ENCODE measurements at regions not wholly inside any gene's neighbourhood (a gene's known extent, or its start where the extent isn't known, plus 50 kb on each side); places are given as distances from the start of the nearest gene placed in this dataset.
"Not testable (repeated sequence)": the region's sequence is repeated elsewhere in the genome, so short reads cannot be mapped to it uniquely, and the experiment has no call there.

- in situ Hi-C loops (cut with MboI; ENCODE audit: low pct_ligation_motif_present in 1 of 4, low pct_unique_long_range_greater_than_20kb in 1 of 4, low sequenced_read_pairs in 3 of 4); H3K27ac ChIP-seq; DNase-seq; intact Hi-C loops (cut with DNase I; ENCODE audit: low total_unique reads); H3K36me3 ChIP-seq; H3K4me1 ChIP-seq; H3K27me3 ChIP-seq; H3K4me3 ChIP-seq: not testable (repeated sequence)
- H3K9me3 ChIP-seq = peaks cover 26 to 28% of the 10 kb centered on the region in 2 donors
- 53 to 57% methylated on average over 3 of the region's 3 CpGs for WGBS, 2 donors (ENCODE audit: low coverage in 1 of 2)
Measured at GRCh38 chr11:94235772-94236171, 68.6 kb upstream of the IZUMO1R start.

- in situ Hi-C loops (cut with MboI; ENCODE audit: low pct_ligation_motif_present in 1 of 4, low pct_unique_long_range_greater_than_20kb in 1 of 4, low sequenced_read_pairs in 3 of 4) = not testable (repeated sequence)
Measured at GRCh38 chr11:94236416-94236815, 68.0 kb upstream of the IZUMO1R start.

GRCh38 chr11:94237447-94238153 lies 66.8 kb upstream of the IZUMO1R start:
- intact Hi-C loops (cut with DNase I; ENCODE audit: low total_unique reads) = not testable (repeated sequence)

More at GRCh38 chr11:94236416-94236815, 68.0 kb upstream of the IZUMO1R start:
- H3K27me3 ChIP-seq; H3K4me1 ChIP-seq; H3K36me3 ChIP-seq; DNase-seq; H3K4me3 ChIP-seq; intact Hi-C loops (cut with DNase I; ENCODE audit: low total_unique reads); H3K27ac ChIP-seq: not testable (repeated sequence)
- 80 to 82% methylated on average over 4 of the region's 4 CpGs for WGBS, 2 donors (ENCODE audit: low coverage in 1 of 2)
- peaks cover 26 to 28% of the 10 kb centered on the region in 2 donors for H3K9me3 ChIP-seq

GRCh38 chr11:94238154-94238735 lies 66.1 kb upstream of the IZUMO1R start:
- WGBS, 2 donors (ENCODE audit: low coverage in 1 of 2) = 93 to 94% methylated on average over 24 of the region's 24 CpGs
- intact Hi-C loops (cut with DNase I; ENCODE audit: low total_unique reads); in situ Hi-C loops (cut with MboI; ENCODE audit: low pct_ligation_motif_present in 1 of 4, low pct_unique_long_range_greater_than_20kb in 1 of 4, low sequenced_read_pairs in 3 of 4): not testable (repeated sequence)

More at GRCh38 chr11:94237447-94238153, 66.8 kb upstream of the IZUMO1R start:
- H3K9me3 ChIP-seq = peaks cover 26 to 28% of the 10 kb centered on the region in 2 donors
- H3K4me3 ChIP-seq; in situ Hi-C loops (cut with MboI; ENCODE audit: low pct_ligation_motif_present in 1 of 4, low pct_unique_long_range_greater_than_20kb in 1 of 4, low sequenced_read_pairs in 3 of 4); H3K36me3 ChIP-seq; H3K27me3 ChIP-seq; H3K27ac ChIP-seq; H3K4me1 ChIP-seq: not testable (repeated sequence)
- DNase-seq = peak; percentile 16
- WGBS, 2 donors (ENCODE audit: low coverage in 1 of 2) = 81 to 83% methylated on average over 18 of the region's 18 CpGs

GRCh38 chr11:94238774-94239173 lies 65.6 kb upstream of the IZUMO1R start:
- DNase-seq; H3K27me3 ChIP-seq; H3K4me1 ChIP-seq; H3K36me3 ChIP-seq; H3K27ac ChIP-seq; in situ Hi-C loops (cut with MboI; ENCODE audit: low pct_ligation_motif_present in 1 of 4, low pct_unique_long_range_greater_than_20kb in 1 of 4, low sequenced_read_pairs in 3 of 4); H3K4me3 ChIP-seq; intact Hi-C loops (cut with DNase I; ENCODE audit: low total_unique reads): not testable (repeated sequence)
- peaks cover 26 to 28% of the 10 kb centered on the region in 2 donors for H3K9me3 ChIP-seq

More at GRCh38 chr11:94238154-94238735, 66.1 kb upstream of the IZUMO1R start:
- not testable (repeated sequence) for H3K4me3 ChIP-seq, H3K27me3 ChIP-seq, H3K4me1 ChIP-seq, H3K27ac ChIP-seq, H3K36me3 ChIP-seq
- peak; percentile 9 for DNase-seq
- H3K9me3 ChIP-seq = peaks cover 26 to 28% of the 10 kb centered on the region in 2 donors

GRCh38 chr11:94241896-94242295 lies 62.5 kb upstream of the IZUMO1R start:
- H3K4me3 ChIP-seq = no peak overlapping the region
- DNase-seq = no peak
- H3K36me3 ChIP-seq = no peaks in the 10 kb centered on the region
- WGBS, 2 donors (ENCODE audit: low coverage in 1 of 2) = 55 to 57% methylated on average over 2 of the region's 2 CpGs
- no peaks in the 10 kb centered on the region for H3K27me3 ChIP-seq
- intact Hi-C loops (cut with DNase I; ENCODE audit: low total_unique reads) (no loop called here), in situ Hi-C loops (cut with MboI; ENCODE audit: low pct_ligation_motif_present in 1 of 4, low pct_unique_long_range_greater_than_20kb in 1 of 4, low sequenced_read_pairs in 3 of 4) (no loop called here)
- no peaks in the 10 kb centered on the region for H3K4me1 ChIP-seq
- H3K27ac ChIP-seq = no peak overlapping the region
- H3K9me3 ChIP-seq = peaks cover 14 to 16% of the 10 kb centered on the region in 2 donors
- TF ChIP-seq POLR2A (IDR thresholded peaks at IDR 0.05) (no peak), POLR2AphosphoS5 (IDR thresholded peaks at IDR 0.05) (no peak), CTCF (IDR thresholded peaks at IDR 0.05) (no peak), EP300 (IDR thresholded peaks at IDR 0.05; ENCODE audit: low read depth) (no peak)

Measured in transverse colon (tissue), 4 donors.